Esophagus squamous epithelium (tissue), 5 donors: ENCODE measurements at regions not wholly inside any gene's neighbourhood (a gene's known extent, or its start where the extent isn't known, plus 50 kb on each side); places are given as distances from the start of the nearest gene placed in this dataset.

Source experiments
- DNase-seq: peaks from one replicate; lab custom pipeline; 2025; lab: John Stamatoyannopoulos, UW
- H3K27ac ChIP-seq, 4 donors: fragments of 200-600 bp; sonication (generic); one replicate each; pipeline ENCODE4 v1.5.1; 2016 to 2019; ENCODE audit warnings: mild to moderate bottlenecking in 1 of 4
- H3K27me3 ChIP-seq, 4 donors: fragments of 200-600 bp; sonication (generic); 1 replicate in 3 of 4; 2 replicates in 1 of 4; pipeline versions ENCODE4 v1.5.1 to v1.6.0; 2017 to 2021; ENCODE audit warnings: antibody characterized with exemption in 1 of 4
- H3K36me3 ChIP-seq, 3 donors: fragments of 200-600 bp; sonication (generic); one replicate each; pipeline ENCODE4 v1.5.1; 2016 to 2019
- H3K4me1 ChIP-seq, 3 donors: fragments of 200-600 bp; sonication (generic); one replicate each; pipeline ENCODE4 v1.5.1; 2017 to 2019
- H3K4me3 ChIP-seq, 4 donors: fragments of 200-600 bp; sonication (generic); 1 replicate in 3 of 4; 2 replicates in 1 of 4; pipeline ENCODE4 v1.5.1; 2016 to 2019; ENCODE audit warnings: mild to moderate bottlenecking in 2 of 4, moderate library complexity in 1 of 4
- H3K9me3 ChIP-seq, 3 donors: fragments of 200-600 bp; sonication (generic); one replicate each; pipeline ENCODE4 v1.5.1; 2016 to 2019
- POLR2A ChIP-seq, 4 donors: fragments of 450-650 bp; IDR thresholded peaks; one replicate each; pipeline ENCODE4 v1.6.1; 2017; ENCODE audit warnings: antibody characterized with exemption in 4 of 4, mild to moderate bottlenecking in 4 of 4, moderate library complexity in 3 of 4
- WGBS, 2 donors: methylation state at CpG; one replicate each; pipeline ENCODE4 v1.1.5; 2018; 5-methylcytosine and 5-hydroxymethylcytosine counted together
- intact Hi-C: fragments of 100-400 bp; cut with DNase I; formaldehyde crosslinking; loops from one replicate; pipeline ENCODE4 v1.15.0; 2022
- TF ChIP-seq, protein P1 (sequence below), 6 experiments: fragments of 450-650 bp in 4 of 6; fragments of 200-600 bp in 2 of 6; sonication (generic) in 2 of 6; IDR thresholded peaks; one replicate each; pipeline ENCODE4 v1.5.1; 2016 to 2019; ENCODE audit warnings: antibody characterized with exemption in 6 of 6, mild to moderate bottlenecking in 4 of 6, moderate library complexity in 4 of 6
- donor health status: DM: yes; HTN: yes; CAD: no.

DNA sequence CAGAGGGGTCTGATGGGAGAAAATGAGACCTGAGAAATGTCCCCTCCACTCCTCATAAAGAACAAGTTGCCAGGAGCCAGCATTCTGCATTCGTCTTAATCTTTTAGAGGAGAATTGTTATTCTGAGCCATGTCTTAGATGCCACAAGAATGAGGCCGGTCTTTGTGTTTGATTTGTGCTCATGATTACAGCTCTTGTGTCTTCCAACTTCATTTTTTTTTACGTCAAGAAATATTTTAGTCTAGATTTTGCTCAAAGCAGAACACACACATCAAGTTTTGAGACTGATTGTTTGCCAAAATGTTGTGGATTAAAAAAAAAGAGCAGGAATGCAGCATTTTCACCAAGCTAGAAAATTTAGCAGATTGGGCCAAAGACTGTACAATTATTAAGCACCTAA is 130.6 kb upstream of the PITX2 start:
- Histone ChIP-seq H3K27ac (no peak overlapping the region), H3K36me3 (no peaks in the 10 kb centered on the region), H3K9me3 (no peaks in the 10 kb centered on the region), H3K27me3 (no peaks in the 10 kb centered on the region), H3K4me1 (peaks cover 0 to 3% (median 0%) of the 10 kb centered on the region in 3 donors), H3K4me3 (no peak overlapping the region)
- TF ChIP-seq, protein P1, sequence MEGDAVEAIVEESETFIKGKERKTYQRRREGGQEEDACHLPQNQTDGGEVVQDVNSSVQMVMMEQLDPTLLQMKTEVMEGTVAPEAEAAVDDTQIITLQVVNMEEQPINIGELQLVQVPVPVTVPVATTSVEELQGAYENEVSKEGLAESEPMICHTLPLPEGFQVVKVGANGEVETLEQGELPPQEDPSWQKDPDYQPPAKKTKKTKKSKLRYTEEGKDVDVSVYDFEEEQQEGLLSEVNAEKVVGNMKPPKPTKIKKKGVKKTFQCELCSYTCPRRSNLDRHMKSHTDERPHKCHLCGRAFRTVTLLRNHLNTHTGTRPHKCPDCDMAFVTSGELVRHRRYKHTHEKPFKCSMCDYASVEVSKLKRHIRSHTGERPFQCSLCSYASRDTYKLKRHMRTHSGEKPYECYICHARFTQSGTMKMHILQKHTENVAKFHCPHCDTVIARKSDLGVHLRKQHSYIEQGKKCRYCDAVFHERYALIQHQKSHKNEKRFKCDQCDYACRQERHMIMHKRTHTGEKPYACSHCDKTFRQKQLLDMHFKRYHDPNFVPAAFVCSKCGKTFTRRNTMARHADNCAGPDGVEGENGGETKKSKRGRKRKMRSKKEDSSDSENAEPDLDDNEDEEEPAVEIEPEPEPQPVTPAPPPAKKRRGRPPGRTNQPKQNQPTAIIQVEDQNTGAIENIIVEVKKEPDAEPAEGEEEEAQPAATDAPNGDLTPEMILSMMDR (IDR thresholded peaks at IDR 0.05) = no peak
- TF ChIP-seq POLR2A (IDR thresholded peaks at IDR 0.05) = no peak
- 58 to 68% methylated on average over 3 of the region's 3 CpGs for WGBS, 2 donors
- no peak for DNase-seq
- intact Hi-C loops = no loop called here

GRCh38 chr4:110754716-110755115 is 131.8 kb upstream of the PITX2 start:
- H3K27me3 ChIP-seq = no peaks in the 10 kb centered on the region
- no peak for DNase-seq
- H3K27ac ChIP-seq = no peak overlapping the region
- intact Hi-C loops = no loop called here
- no peak overlapping the region for H3K4me3 ChIP-seq
- 58 to 79% methylated on average over 2 of the region's 2 CpGs for WGBS, 2 donors
- H3K9me3 ChIP-seq = no peaks in the 10 kb centered on the region
- no peaks in the 10 kb centered on the region for H3K36me3 ChIP-seq
- H3K4me1 ChIP-seq = no peaks in the 10 kb centered on the region
- TF ChIP-seq POLR2A (IDR thresholded peaks at IDR 0.05) = no peak
- TF ChIP-seq, protein P1 (IDR thresholded peaks at IDR 0.05) = no peak

DNA sequence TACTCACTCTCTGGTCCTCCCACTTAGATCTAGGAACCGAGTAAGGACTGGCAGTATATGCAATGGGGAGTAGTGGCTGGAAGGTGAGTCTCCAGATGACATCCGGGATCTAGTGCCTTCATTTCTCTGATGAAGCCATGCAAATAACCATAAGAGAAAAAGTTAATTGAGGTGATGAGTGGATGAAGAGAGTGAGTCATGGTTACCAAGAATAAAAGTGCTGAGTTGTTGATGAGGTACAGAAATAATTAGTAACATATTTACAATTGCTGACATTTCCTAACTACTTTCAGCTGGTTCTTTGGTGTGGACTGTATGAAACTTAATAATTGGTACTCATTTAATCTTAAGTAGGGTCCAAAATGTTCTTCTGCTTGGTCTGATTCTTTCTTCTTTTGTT is 146.7 kb upstream of the PITX2 start:
- TF ChIP-seq, protein P1 (IDR thresholded peaks at IDR 0.05) = no peak
- TF ChIP-seq POLR2A (IDR thresholded peaks at IDR 0.05) = no peak
- Histone ChIP-seq H3K36me3 (no peaks in the 10 kb centered on the region), H3K9me3 (no peaks in the 10 kb centered on the region), H3K27me3 (no peaks in the 10 kb centered on the region), H3K4me1 (no peaks in the 10 kb centered on the region), H3K27ac (no peak overlapping the region), H3K4me3 (no peak overlapping the region)
- intact Hi-C loops = no loop called here
- WGBS, 2 donors = 39 to 44% methylated on average over 2 of the region's 2 CpGs
- DNase-seq = no peak

DNA sequence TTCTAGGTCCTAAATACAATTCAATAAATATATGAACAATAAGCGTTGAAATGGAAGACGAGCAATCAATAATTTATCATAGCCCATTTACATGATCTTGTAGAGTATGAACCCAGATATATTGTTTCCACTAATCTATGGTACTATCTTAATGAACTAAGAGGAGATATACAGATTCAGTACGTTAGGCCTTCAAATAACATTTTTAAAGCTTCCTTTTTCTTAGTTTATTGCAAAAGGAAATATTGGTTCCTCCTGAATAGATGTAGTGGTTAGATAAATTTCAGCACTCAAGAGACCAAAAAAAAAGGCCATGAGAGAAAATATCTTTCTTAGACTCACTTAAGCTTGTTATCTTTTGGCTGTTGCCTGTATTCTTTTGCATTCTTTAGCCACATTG is 147.5 kb upstream of the PITX2 start:
- no peaks in the 10 kb centered on the region for H3K36me3 ChIP-seq
- no peak overlapping the region for H3K4me3 ChIP-seq
- no peaks in the 10 kb centered on the region for H3K4me1 ChIP-seq
- no peaks in the 10 kb centered on the region for H3K9me3 ChIP-seq
- WGBS, 2 donors = 68 to 71% methylated on average over 3 of the region's 3 CpGs
- TF ChIP-seq POLR2A (IDR thresholded peaks at IDR 0.05) = no peak
- TF ChIP-seq, protein P1 (IDR thresholded peaks at IDR 0.05) = no peak
- no peak for DNase-seq
- no peaks in the 10 kb centered on the region for H3K27me3 ChIP-seq
- H3K27ac ChIP-seq = no peak overlapping the region
- intact Hi-C loops = no loop called here

GRCh38 chr4:110778521-110778920 is 155.6 kb upstream of the PITX2 start:
- Histone ChIP-seq H3K36me3 (no peaks in the 10 kb centered on the region), H3K4me3 (no peak overlapping the region), H3K4me1 (no peaks in the 10 kb centered on the region), H3K27ac (no peak overlapping the region), H3K27me3 (no peaks in the 10 kb centered on the region), H3K9me3 (no peaks in the 10 kb centered on the region)
- intact Hi-C loops = no loop called here
- no peak for DNase-seq
- no peak for TF ChIP-seq POLR2A (IDR thresholded peaks at IDR 0.05)
- TF ChIP-seq, protein P1 (IDR thresholded peaks at IDR 0.05) = no peak
- 44 to 76% methylated on average over 2 of the region's 2 CpGs for WGBS, 2 donors
